Keratinocyte (primary cell): ENCODE measurements at regions not wholly inside any gene's neighbourhood (a gene's known extent, or its start where the extent isn't known, plus 50 kb on each side); places are given as distances from the start of the nearest gene placed in this dataset.

Experiments used
- DNase-seq: peaks from one replicate; pipeline ENCODE4 v3.0.0-alpha.2; 2011; ENCODE audit warnings: low read depth, missing footprints, low spot score
- FAIRE-seq: peaks from 2 replicates; lab custom pipeline; 2011; peaks lifted over from hg19 to GRCh38; lab: Jason Lieb, UNC
- H2AFZ ChIP-seq: 2 replicates; pipeline ENCODE4 v1.6.0; 2012; ENCODE audit warnings: low read length, control low read depth, inconsistent platforms; ENCODE audit not compliant: control insufficient read depth
- H3K27ac ChIP-seq: 2 replicates; pipeline ENCODE4 v1.5.1; 2011; ENCODE audit warnings: low read length; ENCODE audit not compliant: control insufficient read depth, insufficient read depth
- H3K27me3 ChIP-seq: 3 replicates; pipeline ENCODE4 v1.6.0; 2011; ENCODE audit warnings: low read length; ENCODE audit not compliant: control insufficient read depth, insufficient read depth; ENCODE audit errors: extremely low read depth
- H3K36me3 ChIP-seq, 2 experiments: 2 replicates in 1 of 2; 3 replicates in 1 of 2; pipeline ENCODE4 v1.5.1; 2011; ENCODE audit warnings: low read length in 2 of 2, mild to moderate bottlenecking in 1 of 2; ENCODE audit not compliant: control insufficient read depth in 2 of 2, insufficient read depth in 2 of 2; ENCODE audit errors: extremely low read depth in 1 of 2
- H3K4me1 ChIP-seq: 3 replicates; pipeline ENCODE4 v1.5.1; 2011; ENCODE audit warnings: low read length; ENCODE audit not compliant: control insufficient read depth, insufficient read depth; ENCODE audit errors: extremely low read depth
- H3K4me2 ChIP-seq: 3 replicates; pipeline ENCODE4 v1.6.0; 2011; ENCODE audit warnings: low read depth, low read length; ENCODE audit not compliant: control insufficient read depth, insufficient read depth; ENCODE audit errors: extremely low read depth
- H3K4me3 ChIP-seq, 3 experiments: fragments of 200-600 bp in 1 of 3; sonication (generic) in 1 of 3; 2 replicates in 2 of 3; 3 replicates in 1 of 3; pipeline ENCODE4 v1.5.1; 2011 to 2016; ENCODE audit warnings: low read length in 3 of 3, mild to moderate bottlenecking in 3 of 3, control low read depth in 2 of 3, inconsistent platforms in 1 of 3, low read depth in 1 of 3, mixed read lengths in 1 of 3, mixed run types in 1 of 3, moderate library complexity in 1 of 3; ENCODE audit not compliant: control insufficient read depth in 2 of 3, insufficient read depth in 2 of 3; ENCODE audit errors: extremely low read depth in 1 of 3
- H3K79me2 ChIP-seq: 2 replicates; pipeline ENCODE4 v1.6.0; 2012; ENCODE audit warnings: low read length; ENCODE audit not compliant: control insufficient read depth, insufficient read depth
- H3K9ac ChIP-seq: 3 replicates; pipeline ENCODE4 v1.6.0; 2011; ENCODE audit warnings: low read length; ENCODE audit not compliant: control insufficient read depth, insufficient read depth; ENCODE audit errors: extremely low read depth
- H3K9me1 ChIP-seq: 3 replicates; pipeline ENCODE4 v1.6.0; 2011; ENCODE audit warnings: low read length; ENCODE audit not compliant: control insufficient read depth, insufficient read depth; ENCODE audit errors: extremely low read depth
- H3K9me3 ChIP-seq: 2 replicates; pipeline ENCODE4 v1.5.1; 2012; ENCODE audit warnings: low read depth, low read length; ENCODE audit not compliant: control insufficient read depth
- H4K20me1 ChIP-seq: 3 replicates; pipeline ENCODE4 v1.6.0; 2011; ENCODE audit warnings: low read length; ENCODE audit not compliant: control insufficient read depth, insufficient read depth; ENCODE audit errors: extremely low read depth
- CTCF ChIP-seq, 3 experiments: IDR thresholded peaks in 1 of 3; conservative IDR thresholded peaks in 1 of 3; optimal IDR thresholded peaks in 1 of 3; 2 replicates in 2 of 3; 3 replicates in 1 of 3; pipeline versions ENCODE3 to v1.5.1; 2011; ENCODE audit warnings: low read length in 3 of 3, mild to moderate bottlenecking in 3 of 3, moderate library complexity in 2 of 3, control low read depth in 1 of 3, inconsistent platforms in 1 of 3; ENCODE audit not compliant: insufficient read depth in 2 of 3; ENCODE audit errors: extremely low read depth in 1 of 3
- EZH2 ChIP-seq: IDR thresholded peaks from one replicate; pipeline ENCODE4 v1.6.1; 2012; ENCODE audit warnings: inconsistent platforms, mild to moderate bottlenecking, low read length, moderate library complexity
- dilution Hi-C: fragments of 300-500 bp; cut with MboI; formaldehyde crosslinking; loops from one replicate; pipeline ENCODE4 v1.7.0; 2020; ENCODE audit warnings: low sequenced_read_pairs; ENCODE audit not compliant: extremely low pct_ligation_motif_present

GRCh38 chr6:141303907-141304306 lies 828.8 kb upstream of the GJE1 start:
- dilution Hi-C loops, result no loop called here
- Histone ChIP-seq H2AFZ (no peak overlapping the region), H3K79me2 (no peaks in the 10 kb centered on the region), H3K27ac (no peak overlapping the region), H3K36me3 (no peaks in the 10 kb centered on the region), H3K9me3 (no peaks in the 10 kb centered on the region), H3K4me3 (no peak overlapping the region), H3K9ac (no peak overlapping the region), H3K9me1 (no peaks in the 10 kb centered on the region), H3K4me2 (no peak overlapping the region), H3K27me3 (no peaks in the 10 kb centered on the region), H3K4me1 (no peaks in the 10 kb centered on the region), H4K20me1 (no peaks in the 10 kb centered on the region)
- FAIRE-seq (no peak), DNase-seq (no peak)
- no peak for TF ChIP-seq EZH2
- no peak for TF ChIP-seq CTCF (optimal IDR thresholded peaks at IDR 0.05 in 1 of 3, IDR thresholded peaks at IDR 0.05 in 1 of 3, conservative IDR thresholded peaks at IDR 0.05 in 1 of 3; ENCODE audit: extremely low read depth in 1 of 3, insufficient read depth in 2 of 3, low read length in 3 of 3)

GRCh38 chr6:141301779-141302178 lies 830.9 kb upstream of the GJE1 start:
- Histone ChIP-seq H3K4me1 (no peaks in the 10 kb centered on the region), H2AFZ (no peak overlapping the region), H3K79me2 (no peaks in the 10 kb centered on the region), H3K4me3 (no peak overlapping the region), H3K36me3 (no peaks in the 10 kb centered on the region), H4K20me1 (no peaks in the 10 kb centered on the region), H3K9ac (no peak overlapping the region), H3K27ac (no peak overlapping the region), H3K27me3 (no peaks in the 10 kb centered on the region), H3K9me1 (no peaks in the 10 kb centered on the region), H3K4me2 (no peak overlapping the region), H3K9me3 (no peaks in the 10 kb centered on the region)
- FAIRE-seq (no peak), DNase-seq (no peak)
- TF ChIP-seq CTCF (optimal IDR thresholded peaks at IDR 0.05 in 1 of 3, IDR thresholded peaks at IDR 0.05 in 1 of 3, conservative IDR thresholded peaks at IDR 0.05 in 1 of 3; ENCODE audit: extremely low read depth in 1 of 3, insufficient read depth in 2 of 3, low read length in 3 of 3) (no peak), EZH2 (no peak)
- dilution Hi-C loops, result no loop called here
